Loucy (cell line): ENCODE measurements at regions not wholly inside any gene's neighbourhood (a gene's known extent, or its start where the extent isn't known, plus 50 kb on each side); places are given as distances from the start of the nearest gene placed in this dataset.

Experiments
- EZH2phosphoT487 ChIP-seq: fragments of 200-600 bp; IDR thresholded peaks from 2 replicates; pipeline ENCODE4 v1.6.1; 2018; ENCODE audit warnings: antibody characterized with exemption, mild to moderate bottlenecking, moderate library complexity, borderline replicate concordance
- TF ChIP-seq, protein P1 (sequence below): fragments of 200-600 bp; sonication (generic); conservative IDR thresholded peaks from 2 replicates; pipeline ENCODE4 v1.5.1; 2014; ENCODE audit warnings: mild to moderate bottlenecking, antibody characterized with exemption, low read length

DNA sequence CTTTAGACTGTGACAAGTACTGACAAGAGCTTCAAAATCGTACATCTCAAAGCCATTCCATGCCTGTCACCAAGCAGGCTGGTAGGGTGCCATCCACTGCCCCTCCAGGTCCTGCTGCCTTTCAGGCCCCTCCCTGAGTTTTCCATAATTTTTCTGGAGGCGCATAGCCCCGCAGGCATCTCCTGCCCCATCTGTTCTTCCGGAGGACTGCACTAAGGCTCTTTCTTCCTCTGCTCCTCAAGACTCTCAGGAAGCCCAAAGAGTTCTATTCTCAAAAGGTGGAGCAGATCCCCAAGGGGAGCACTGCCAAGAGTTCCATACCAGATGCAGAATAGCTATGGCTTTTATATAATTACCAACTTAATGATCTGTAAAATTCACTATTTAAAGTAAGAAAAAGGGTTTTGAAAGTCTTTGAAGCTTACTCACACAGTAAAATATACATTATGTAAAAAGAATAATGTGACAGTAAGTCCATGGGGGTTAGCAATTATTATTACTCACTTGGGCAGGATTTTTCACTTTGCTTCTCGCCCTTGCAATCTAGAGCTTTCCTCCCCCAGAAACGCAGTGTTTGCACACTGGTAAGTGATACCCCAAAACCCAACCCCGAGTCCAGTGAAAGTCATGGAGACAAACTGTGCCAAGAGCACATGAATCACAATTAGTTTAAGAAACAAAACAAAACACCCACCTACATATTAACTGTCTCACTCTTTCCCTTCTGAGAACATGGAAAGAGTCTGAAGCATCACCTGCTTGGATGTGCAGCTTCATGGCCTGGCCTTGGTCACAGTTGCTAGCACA, 114.1 kb upstream of the DAPK1 start:
- TF ChIP-seq, protein P1, sequence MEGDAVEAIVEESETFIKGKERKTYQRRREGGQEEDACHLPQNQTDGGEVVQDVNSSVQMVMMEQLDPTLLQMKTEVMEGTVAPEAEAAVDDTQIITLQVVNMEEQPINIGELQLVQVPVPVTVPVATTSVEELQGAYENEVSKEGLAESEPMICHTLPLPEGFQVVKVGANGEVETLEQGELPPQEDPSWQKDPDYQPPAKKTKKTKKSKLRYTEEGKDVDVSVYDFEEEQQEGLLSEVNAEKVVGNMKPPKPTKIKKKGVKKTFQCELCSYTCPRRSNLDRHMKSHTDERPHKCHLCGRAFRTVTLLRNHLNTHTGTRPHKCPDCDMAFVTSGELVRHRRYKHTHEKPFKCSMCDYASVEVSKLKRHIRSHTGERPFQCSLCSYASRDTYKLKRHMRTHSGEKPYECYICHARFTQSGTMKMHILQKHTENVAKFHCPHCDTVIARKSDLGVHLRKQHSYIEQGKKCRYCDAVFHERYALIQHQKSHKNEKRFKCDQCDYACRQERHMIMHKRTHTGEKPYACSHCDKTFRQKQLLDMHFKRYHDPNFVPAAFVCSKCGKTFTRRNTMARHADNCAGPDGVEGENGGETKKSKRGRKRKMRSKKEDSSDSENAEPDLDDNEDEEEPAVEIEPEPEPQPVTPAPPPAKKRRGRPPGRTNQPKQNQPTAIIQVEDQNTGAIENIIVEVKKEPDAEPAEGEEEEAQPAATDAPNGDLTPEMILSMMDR, result no peak
- no peak for TF ChIP-seq EZH2phosphoT487
